Sigmoid colon (tissue), 4 donors: ENCODE measurements at regions not wholly inside any gene's neighbourhood (a gene's known extent, or its start where the extent isn't known, plus 50 kb on each side); places are given as distances from the start of the nearest gene placed in this dataset.

Experiments used
- EP300 ChIP-seq, 4 donors: sonication (generic); formaldehyde crosslinking; IDR thresholded peaks; one replicate each; pipeline ENCODE4 v1.6.1; 2017; ENCODE audit warnings: antibody characterized with exemption in 4 of 4
- POLR2A ChIP-seq, 2 donors: fragments of 450-650 bp; IDR thresholded peaks; one replicate each; pipeline ENCODE4 v1.6.1; 2016; ENCODE audit warnings: antibody characterized with exemption in 2 of 2, mild to moderate bottlenecking in 2 of 2, moderate library complexity in 2 of 2
- POLR2AphosphoS5 ChIP-seq, 4 donors: sonication (generic); formaldehyde crosslinking; IDR thresholded peaks; one replicate each; pipeline ENCODE4 v1.6.1; 2017; ENCODE audit warnings: antibody characterized with exemption in 4 of 4
- TF ChIP-seq, protein P1 (sequence below), 4 experiments: fragments of 450-650 bp in 3 of 4; fragments of 200-600 bp in 1 of 4; IDR thresholded peaks; one replicate each; pipeline ENCODE4 v1.5.1; 2016 to 2019; ENCODE audit warnings: antibody characterized with exemption in 4 of 4, mild to moderate bottlenecking in 3 of 4, moderate library complexity in 2 of 4

- TF ChIP-seq, protein P1, sequence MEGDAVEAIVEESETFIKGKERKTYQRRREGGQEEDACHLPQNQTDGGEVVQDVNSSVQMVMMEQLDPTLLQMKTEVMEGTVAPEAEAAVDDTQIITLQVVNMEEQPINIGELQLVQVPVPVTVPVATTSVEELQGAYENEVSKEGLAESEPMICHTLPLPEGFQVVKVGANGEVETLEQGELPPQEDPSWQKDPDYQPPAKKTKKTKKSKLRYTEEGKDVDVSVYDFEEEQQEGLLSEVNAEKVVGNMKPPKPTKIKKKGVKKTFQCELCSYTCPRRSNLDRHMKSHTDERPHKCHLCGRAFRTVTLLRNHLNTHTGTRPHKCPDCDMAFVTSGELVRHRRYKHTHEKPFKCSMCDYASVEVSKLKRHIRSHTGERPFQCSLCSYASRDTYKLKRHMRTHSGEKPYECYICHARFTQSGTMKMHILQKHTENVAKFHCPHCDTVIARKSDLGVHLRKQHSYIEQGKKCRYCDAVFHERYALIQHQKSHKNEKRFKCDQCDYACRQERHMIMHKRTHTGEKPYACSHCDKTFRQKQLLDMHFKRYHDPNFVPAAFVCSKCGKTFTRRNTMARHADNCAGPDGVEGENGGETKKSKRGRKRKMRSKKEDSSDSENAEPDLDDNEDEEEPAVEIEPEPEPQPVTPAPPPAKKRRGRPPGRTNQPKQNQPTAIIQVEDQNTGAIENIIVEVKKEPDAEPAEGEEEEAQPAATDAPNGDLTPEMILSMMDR (IDR thresholded peaks at IDR 0.05), result no peak
- TF ChIP-seq EP300 (IDR thresholded peaks at IDR 0.05) (no peak), POLR2AphosphoS5 (IDR thresholded peaks at IDR 0.05) (no peak), POLR2A (IDR thresholded peaks at IDR 0.05) (no peak)
Observed at GRCh38 chr5:117337064-117337749, 762.6 kb upstream of the SEMA6A start.
